Thyroid gland (tissue), 4 donors: ENCODE measurements at regions not wholly inside any gene's neighbourhood (a gene's known extent, or its start where the extent isn't known, plus 50 kb on each side); places are given as distances from the start of the nearest gene placed in this dataset.

Experiments used
- DNase-seq, 2 donors: peaks; one replicate each; pipeline ENCODE4 v3.0.0-alpha.2; 2019
- H3K27ac ChIP-seq, 3 donors: fragments of 200-600 bp; sonication (generic); 1 replicate in 2 of 3; 2 replicates in 1 of 3; pipeline ENCODE4 v1.5.1; 2016 to 2019; ENCODE audit warnings: mild to moderate bottlenecking in 1 of 3, moderate library complexity in 1 of 3
- H3K27me3 ChIP-seq: fragments of 200-600 bp; sonication (generic); one replicate; pipeline ENCODE4 v1.5.1; 2019
- H3K36me3 ChIP-seq, 2 donors: fragments of 200-600 bp; sonication (generic); one replicate each; pipeline ENCODE4 v1.5.1; 2016 to 2019
- H3K4me1 ChIP-seq, 2 donors: fragments of 200-600 bp; sonication (generic); one replicate each; pipeline ENCODE4 v1.5.1; 2017 to 2019
- H3K4me3 ChIP-seq, 3 donors: fragments of 200-600 bp; sonication (generic); replicated peaks in 1 of 3; 1 replicate in 2 of 3; 2 replicates in 1 of 3; pipeline ENCODE4 v1.5.1; 2016; ENCODE audit warnings: mild to moderate bottlenecking in 1 of 3
- H3K9me3 ChIP-seq: fragments of 200-600 bp; sonication (generic); one replicate; pipeline ENCODE4 v1.5.1; 2017
- POLR2A ChIP-seq, 2 donors: fragments of 450-650 bp; IDR thresholded peaks; one replicate each; pipeline ENCODE4 v1.6.1; 2017; ENCODE audit warnings: antibody characterized with exemption in 2 of 2, mild to moderate bottlenecking in 2 of 2, moderate library complexity in 1 of 2
- WGBS, 2 donors: methylation state at CpG; one replicate each; pipeline ENCODE4 v1.1.5; 2017; 5-methylcytosine and 5-hydroxymethylcytosine counted together
- intact Hi-C: fragments of 100-400 bp; cut with DNase I; formaldehyde crosslinking; loops from one replicate; pipeline ENCODE4 v1.15.1; 2023
- TF ChIP-seq, protein P1 (sequence below), 6 experiments: fragments of 200-600 bp in 3 of 6; fragments of 450-650 bp in 3 of 6; sonication (generic) in 3 of 6; IDR thresholded peaks; one replicate each; pipeline ENCODE4 v1.5.1; 2016 to 2019; ENCODE audit warnings: antibody characterized with exemption in 6 of 6, mild to moderate bottlenecking in 2 of 6, inconsistent platforms in 1 of 6, moderate library complexity in 1 of 6

DNA sequence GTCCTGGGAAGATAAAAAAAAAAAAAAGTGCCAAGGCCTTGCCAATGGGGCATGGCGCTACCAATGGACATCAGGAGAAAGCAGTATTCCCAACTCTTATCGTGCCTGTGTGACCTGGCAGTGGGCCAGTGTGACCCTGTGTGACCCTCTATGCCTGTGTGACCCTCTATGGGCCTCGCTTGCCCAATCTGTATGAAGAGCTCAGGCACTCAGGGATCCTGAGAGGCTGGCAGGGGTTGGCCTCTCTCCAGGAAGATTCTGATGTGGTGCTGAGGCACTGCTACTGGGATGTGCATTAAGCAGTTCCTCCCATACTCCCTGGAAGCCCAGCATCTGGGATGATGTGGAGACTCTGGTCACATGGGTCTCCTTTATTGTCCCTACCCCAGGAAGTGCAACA, 179.2 kb downstream of the MACROH2A1 start:
- H3K36me3 ChIP-seq = no peaks in the 10 kb centered on the region
- H3K4me1 ChIP-seq = no peaks in the 10 kb centered on the region
- TF ChIP-seq, protein P1, sequence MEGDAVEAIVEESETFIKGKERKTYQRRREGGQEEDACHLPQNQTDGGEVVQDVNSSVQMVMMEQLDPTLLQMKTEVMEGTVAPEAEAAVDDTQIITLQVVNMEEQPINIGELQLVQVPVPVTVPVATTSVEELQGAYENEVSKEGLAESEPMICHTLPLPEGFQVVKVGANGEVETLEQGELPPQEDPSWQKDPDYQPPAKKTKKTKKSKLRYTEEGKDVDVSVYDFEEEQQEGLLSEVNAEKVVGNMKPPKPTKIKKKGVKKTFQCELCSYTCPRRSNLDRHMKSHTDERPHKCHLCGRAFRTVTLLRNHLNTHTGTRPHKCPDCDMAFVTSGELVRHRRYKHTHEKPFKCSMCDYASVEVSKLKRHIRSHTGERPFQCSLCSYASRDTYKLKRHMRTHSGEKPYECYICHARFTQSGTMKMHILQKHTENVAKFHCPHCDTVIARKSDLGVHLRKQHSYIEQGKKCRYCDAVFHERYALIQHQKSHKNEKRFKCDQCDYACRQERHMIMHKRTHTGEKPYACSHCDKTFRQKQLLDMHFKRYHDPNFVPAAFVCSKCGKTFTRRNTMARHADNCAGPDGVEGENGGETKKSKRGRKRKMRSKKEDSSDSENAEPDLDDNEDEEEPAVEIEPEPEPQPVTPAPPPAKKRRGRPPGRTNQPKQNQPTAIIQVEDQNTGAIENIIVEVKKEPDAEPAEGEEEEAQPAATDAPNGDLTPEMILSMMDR (IDR thresholded peaks at IDR 0.05) = no peak
- no peak for DNase-seq
- no peak overlapping the region for H3K4me3 ChIP-seq
- no peaks in the 10 kb centered on the region for H3K9me3 ChIP-seq
- H3K27me3 ChIP-seq = no peaks in the 10 kb centered on the region
- WGBS, 2 donors = 70 to 78% methylated on average over 3 of the region's 3 CpGs
- H3K27ac ChIP-seq = no peak overlapping the region
- intact Hi-C loops = no loop called here

DNA sequence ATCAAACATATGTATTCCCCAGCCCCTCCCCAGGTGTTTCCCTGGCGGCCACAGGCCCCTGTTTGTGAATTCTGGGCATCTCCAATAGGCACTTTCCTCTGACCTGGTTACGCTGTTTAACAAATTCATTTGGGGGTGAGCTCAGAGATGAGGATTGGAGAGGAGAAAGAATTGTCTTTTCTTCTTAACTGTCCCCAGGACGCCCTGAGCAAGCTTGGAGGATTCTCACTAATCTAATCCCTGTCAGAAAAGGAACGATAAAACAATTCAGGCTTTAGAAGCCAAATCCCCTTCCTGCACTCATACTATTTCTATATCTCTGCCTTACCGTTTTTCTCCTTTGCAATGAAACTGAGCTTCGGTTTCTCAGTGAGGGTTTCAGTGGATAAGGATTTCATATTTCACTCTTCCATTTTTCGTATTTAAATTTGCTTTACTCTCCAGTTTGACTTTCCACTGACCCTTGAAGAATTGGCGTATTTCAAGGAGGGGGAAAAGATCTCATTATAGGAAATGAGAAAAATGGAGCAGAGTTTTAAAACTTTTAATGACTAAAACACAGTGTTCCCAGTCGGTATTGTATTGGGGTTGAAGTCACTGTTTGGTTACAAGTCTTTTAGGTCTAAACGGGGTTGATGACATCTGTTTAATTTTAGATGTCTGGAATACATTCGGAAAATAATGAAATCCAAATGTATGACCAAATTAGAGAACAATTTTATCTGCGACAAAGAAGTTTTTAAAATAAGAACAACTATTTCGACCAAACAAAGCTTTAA, 180.1 kb downstream of the MACROH2A1 start:
- no peaks in the 10 kb centered on the region for H3K4me1 ChIP-seq
- no peak for DNase-seq
- no peak overlapping the region for H3K4me3 ChIP-seq
- intact Hi-C loops = no loop called here
- TF ChIP-seq, protein P1 (IDR thresholded peaks at IDR 0.05) = no peak
- TF ChIP-seq POLR2A (IDR thresholded peaks at IDR 0.05) = no peak
- H3K9me3 ChIP-seq = no peaks in the 10 kb centered on the region
- no peak overlapping the region for H3K27ac ChIP-seq
- H3K27me3 ChIP-seq = no peaks in the 10 kb centered on the region
- no peaks in the 10 kb centered on the region for H3K36me3 ChIP-seq
- 82 to 83% methylated on average over 13 of the region's 13 CpGs for WGBS, 2 donors

DNA sequence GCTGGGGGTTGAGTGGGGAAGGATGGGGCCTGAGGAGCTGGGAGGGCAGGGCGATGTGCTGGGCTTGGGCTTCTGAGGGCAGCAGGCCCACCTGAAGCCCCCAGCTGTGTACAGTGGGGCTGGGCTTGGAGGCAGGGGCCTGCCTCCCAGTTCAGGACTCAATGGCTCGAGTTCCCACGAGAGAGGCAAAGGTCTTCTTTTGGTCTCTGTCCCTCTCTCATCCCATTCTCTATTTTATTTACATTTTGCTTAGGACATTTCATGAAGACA, 180.6 kb downstream of the MACROH2A1 start:
- H3K4me3 ChIP-seq = no peak overlapping the region
- no peak for TF ChIP-seq POLR2A (IDR thresholded peaks at IDR 0.05)
- TF ChIP-seq, protein P1 (IDR thresholded peaks at IDR 0.05) = no peak
- H3K27ac ChIP-seq = no peak overlapping the region
- no peaks in the 10 kb centered on the region for H3K27me3 ChIP-seq
- 93 to 95% methylated on average over 3 of the region's 3 CpGs for WGBS, 2 donors
- no peaks in the 10 kb centered on the region for H3K4me1 ChIP-seq
- H3K9me3 ChIP-seq = no peaks in the 10 kb centered on the region
- intact Hi-C loops = no loop called here
- no peak for DNase-seq
- H3K36me3 ChIP-seq = no peaks in the 10 kb centered on the region

DNA sequence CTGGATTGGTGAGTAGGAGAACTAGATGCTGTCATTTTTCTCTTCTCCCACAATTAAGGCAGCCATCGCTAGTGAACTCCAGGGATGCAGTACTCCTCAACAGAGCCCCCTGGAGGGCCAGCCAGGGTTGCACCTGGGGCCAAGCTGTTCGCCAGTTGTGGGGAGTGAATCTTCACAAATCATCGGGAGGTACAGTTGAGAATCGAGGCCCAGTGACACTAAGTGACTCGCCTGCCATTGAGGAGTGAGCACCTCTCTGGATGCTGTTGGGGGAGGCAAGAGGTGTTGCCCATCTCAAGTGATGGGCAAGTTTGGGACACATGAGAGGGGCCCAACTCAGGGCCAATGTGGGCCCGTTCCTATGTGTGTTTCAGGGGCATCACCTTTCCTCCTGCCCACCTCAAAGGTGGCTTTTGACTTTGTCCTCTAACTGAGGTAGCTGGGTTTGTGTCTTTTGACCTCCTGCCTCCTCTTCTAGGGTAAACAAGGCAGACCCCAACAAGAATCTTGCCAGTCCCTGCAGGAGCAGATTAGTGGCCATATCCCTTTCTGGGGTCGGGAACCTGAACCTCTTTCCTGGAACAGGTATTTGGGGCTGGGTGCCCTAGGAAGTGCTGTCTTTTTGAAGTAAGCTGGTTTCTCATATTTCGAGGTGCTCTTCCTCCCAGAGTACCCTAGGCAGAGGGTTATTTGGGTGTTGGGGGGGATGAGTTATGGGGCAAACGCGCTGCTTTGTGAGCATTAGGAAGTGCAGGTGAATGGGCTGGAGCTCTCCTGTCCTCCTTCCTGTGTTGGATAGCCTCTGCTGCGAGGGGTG, 181.2 kb downstream of the MACROH2A1 start:
- DNase-seq = no peak
- Histone ChIP-seq H3K36me3 (no peaks in the 10 kb centered on the region), H3K9me3 (no peaks in the 10 kb centered on the region), H3K27ac (no peak overlapping the region), H3K4me1 (no peaks in the 10 kb centered on the region), H3K27me3 (no peaks in the 10 kb centered on the region), H3K4me3 (no peak overlapping the region)
- WGBS, 2 donors = 90 to 96% methylated on average over 10 to 11 of the region's 11 CpGs
- intact Hi-C loops = no loop called here
- TF ChIP-seq POLR2A (IDR thresholded peaks at IDR 0.05) = no peak
- TF ChIP-seq, protein P1 (IDR thresholded peaks at IDR 0.05) = no peak
